ENCODE measurements at regions not wholly inside any gene's neighbourhood (a gene's known extent, or its start where the extent isn't known, plus 50 kb on each side); places are given as distances from the start of the nearest gene placed in this dataset.

DNA sequence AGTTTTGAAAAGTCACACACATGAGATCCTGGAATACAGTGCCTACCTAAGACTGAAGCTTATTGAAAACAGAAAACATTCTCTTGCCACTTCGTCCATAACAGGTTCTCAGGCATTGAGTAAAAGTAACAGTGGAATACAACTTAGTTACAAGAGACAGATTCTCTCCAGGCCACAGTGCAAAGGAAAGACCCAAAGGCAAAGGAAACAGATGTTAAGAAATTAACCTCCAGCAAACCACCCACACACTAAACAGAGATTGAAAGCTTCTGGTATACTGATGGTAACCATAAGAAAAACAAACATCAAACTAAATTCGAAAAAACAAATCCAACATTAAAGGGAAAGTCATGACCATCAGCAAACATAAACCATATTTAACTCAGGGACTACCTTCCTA is 914.7 kb downstream of the SLITRK5 start:
- ChIA-PET POLR2A (ENCODE audit: low non-redundant PET) (no interaction called here), CTCF (no interaction called here)
- no peak for DNase-seq (ENCODE audit: low spot score)
- TF ChIP-seq, protein P1, sequence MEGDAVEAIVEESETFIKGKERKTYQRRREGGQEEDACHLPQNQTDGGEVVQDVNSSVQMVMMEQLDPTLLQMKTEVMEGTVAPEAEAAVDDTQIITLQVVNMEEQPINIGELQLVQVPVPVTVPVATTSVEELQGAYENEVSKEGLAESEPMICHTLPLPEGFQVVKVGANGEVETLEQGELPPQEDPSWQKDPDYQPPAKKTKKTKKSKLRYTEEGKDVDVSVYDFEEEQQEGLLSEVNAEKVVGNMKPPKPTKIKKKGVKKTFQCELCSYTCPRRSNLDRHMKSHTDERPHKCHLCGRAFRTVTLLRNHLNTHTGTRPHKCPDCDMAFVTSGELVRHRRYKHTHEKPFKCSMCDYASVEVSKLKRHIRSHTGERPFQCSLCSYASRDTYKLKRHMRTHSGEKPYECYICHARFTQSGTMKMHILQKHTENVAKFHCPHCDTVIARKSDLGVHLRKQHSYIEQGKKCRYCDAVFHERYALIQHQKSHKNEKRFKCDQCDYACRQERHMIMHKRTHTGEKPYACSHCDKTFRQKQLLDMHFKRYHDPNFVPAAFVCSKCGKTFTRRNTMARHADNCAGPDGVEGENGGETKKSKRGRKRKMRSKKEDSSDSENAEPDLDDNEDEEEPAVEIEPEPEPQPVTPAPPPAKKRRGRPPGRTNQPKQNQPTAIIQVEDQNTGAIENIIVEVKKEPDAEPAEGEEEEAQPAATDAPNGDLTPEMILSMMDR (conservative IDR thresholded peaks at IDR 0.05; ENCODE audit: low read depth) = no peak
- no peak overlapping the region for H3K27ac ChIP-seq

DNA sequence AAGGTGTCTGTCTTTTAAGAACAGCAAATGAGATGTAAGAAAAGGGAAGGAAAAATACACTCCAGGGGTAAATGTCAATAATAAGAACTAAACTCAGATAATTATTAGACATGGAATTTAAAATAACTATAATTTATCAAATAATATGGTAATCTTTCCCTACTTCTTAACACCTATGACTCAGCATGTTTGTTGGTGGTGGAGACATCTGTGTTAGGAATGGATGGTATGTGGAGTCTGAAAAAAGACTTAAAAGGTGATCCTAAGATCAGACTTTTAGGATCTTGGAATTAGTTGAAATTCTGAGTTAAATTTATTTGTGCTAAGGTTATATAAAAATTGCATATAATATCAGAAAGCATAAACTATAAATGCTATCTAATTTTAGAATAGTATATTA is 915.1 kb downstream of the SLITRK5 start:
- no peak overlapping the region for H3K27ac ChIP-seq
- TF ChIP-seq, protein P1 (conservative IDR thresholded peaks at IDR 0.05; ENCODE audit: low read depth) = no peak
- no peak for DNase-seq (ENCODE audit: low spot score)
- CTCF ChIA-PET = no interaction called here
- POLR2A ChIA-PET (ENCODE audit: low non-redundant PET) = no interaction called here

DNA sequence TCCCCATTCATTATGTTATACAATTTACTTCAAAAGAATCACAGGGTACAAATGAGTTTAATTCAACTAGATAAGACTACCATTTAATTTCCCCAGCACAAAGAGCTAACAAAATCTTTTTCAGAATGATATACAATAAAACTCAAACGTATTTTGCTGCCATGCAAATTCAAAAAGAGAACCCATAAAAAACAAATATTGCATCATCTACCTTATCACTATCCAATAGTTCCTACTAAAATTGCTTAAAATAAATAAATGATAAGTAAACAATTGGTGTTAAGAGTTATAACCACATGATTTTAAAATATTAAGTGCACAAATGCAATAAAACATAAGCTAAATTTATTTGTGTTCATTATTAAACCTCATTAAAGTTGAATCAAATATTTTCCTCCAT is 919.4 kb downstream of the SLITRK5 start:
- ChIA-PET CTCF (no interaction called here), POLR2A (ENCODE audit: low non-redundant PET) (no interaction called here)
- no peak overlapping the region for H3K27ac ChIP-seq
- DNase-seq (ENCODE audit: low spot score) = no peak
- TF ChIP-seq, protein P1 (conservative IDR thresholded peaks at IDR 0.05; ENCODE audit: low read depth) = no peak

DNA sequence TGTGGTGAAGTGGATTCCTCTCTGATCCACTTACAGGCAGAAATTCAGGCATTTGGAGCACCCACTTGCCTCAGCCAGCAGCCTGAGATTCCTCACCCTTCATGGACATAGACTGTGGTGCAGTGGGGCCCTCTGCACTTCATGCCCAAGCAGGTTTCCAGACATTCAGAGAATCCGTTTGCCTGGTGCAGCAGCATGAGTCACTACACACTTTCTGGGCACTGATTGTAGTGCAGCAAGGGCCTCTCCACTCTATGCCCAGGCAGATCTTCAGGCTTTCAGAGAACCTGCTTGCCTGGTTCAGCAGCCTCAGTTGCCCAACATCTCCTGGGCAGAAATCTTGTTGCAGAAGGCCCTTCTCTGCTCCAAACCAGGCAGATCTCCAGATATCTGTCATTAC is 920.9 kb downstream of the SLITRK5 start:
- TF ChIP-seq, protein P1 (conservative IDR thresholded peaks at IDR 0.05; ENCODE audit: low read depth) = no peak
- POLR2A ChIA-PET (ENCODE audit: low non-redundant PET) = no interaction called here
- no peak overlapping the region for H3K27ac ChIP-seq
- CTCF ChIA-PET = no interaction called here
- no peak for DNase-seq (ENCODE audit: low spot score)

DNA sequence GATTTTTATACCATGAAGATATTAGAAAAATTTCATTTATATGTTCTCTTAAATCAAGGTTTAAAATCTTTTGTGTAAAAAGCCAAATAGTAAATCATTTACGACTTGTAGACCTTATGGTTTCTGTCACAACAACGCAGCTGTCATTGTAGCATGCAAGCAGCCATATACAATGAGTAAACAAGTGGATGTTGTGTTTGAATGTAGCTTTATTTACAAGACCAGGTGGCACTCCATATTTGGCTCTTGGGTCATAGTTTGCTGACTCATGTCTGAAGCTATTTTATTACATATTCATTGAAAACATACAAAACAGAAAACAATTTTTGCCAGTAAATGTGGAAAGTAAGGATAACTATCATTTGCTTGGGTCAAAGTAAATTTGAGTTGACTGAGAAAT is 930.8 kb downstream of the SLITRK5 start:
- ChIA-PET CTCF (no interaction called here), POLR2A (ENCODE audit: low non-redundant PET) (no interaction called here)
- H3K27ac ChIP-seq = no peak overlapping the region
- TF ChIP-seq, protein P1 (conservative IDR thresholded peaks at IDR 0.05; ENCODE audit: low read depth) = no peak
- no peak for DNase-seq (ENCODE audit: low spot score)

DNA sequence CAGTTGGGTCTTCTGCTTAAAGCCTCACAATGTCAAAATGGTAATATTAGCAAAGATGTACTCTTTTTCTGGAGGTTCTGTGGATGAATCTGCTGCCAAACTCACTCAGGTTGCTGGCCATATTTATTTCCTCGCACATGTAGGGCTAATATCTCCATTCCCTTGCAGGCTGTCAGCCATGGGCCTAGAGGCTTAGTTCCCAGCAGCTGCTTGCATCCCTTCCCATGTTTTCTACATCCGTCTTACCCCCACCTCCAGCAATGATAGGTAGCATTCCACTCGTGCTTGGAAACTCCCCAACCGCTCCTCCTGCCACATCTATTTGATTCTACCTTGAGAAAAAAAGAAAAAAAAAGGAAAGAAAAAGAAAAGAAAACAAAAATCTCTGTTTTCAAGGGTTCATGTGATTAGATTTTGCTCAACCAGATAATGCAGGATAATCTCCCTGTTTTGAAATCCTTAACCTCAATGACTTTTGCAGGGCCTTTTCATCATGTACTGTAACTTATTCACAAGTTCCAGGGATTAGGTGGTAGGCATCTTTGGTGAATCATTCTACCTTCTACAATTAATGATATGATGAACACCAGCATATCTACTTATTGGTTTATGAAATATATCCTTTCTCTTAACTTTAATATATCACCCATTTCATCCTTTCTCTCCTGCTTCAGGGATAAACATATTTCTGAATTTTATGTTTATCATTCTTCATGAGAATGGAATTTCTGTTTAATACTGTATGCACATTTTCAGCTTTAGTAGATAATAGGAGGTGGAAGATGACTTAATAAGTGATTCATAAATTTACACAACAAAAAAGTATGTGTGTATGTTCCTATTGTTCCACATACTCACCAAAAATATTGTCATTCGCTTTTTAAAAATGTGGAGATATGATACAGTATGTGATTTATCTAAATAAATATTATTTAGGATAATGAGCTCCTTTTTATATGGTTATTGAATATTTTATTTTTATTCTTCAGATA is 931.9 kb downstream of the SLITRK5 start:
- CTCF ChIA-PET = no interaction called here
- H3K27ac ChIP-seq = no peak overlapping the region
- DNase-seq (ENCODE audit: low spot score) = no peak
- POLR2A ChIA-PET (ENCODE audit: low non-redundant PET) = no interaction called here
- TF ChIP-seq, protein P1 (conservative IDR thresholded peaks at IDR 0.05; ENCODE audit: low read depth) = no peak

Measured in RWPE1 (cell line).